ENCODE measurements at regions not wholly inside any gene's neighbourhood (a gene's known extent, or its start where the extent isn't known, plus 50 kb on each side); places are given as distances from the start of the nearest gene placed in this dataset.

GRCh38 chr7:9608560-9608959, 1175.2 kb downstream of the NXPH1 start:
- Histone ChIP-seq H2AFZ (ENCODE audit: low read depth, low read length, poor library complexity, severe bottlenecking) (no peak overlapping the region), H3K9ac (ENCODE audit: low read length) (no peak overlapping the region), H3K9me3 (ENCODE audit: control insufficient read depth in 1 of 2, insufficient read depth in 1 of 2, low read depth in 1 of 2, low read length in 2 of 2) (peaks cover 0 to 4% of the 10 kb centered on the region in 2 experiments; a peak in 1 of 4 replicates), H3K27ac (ENCODE audit: low read depth, low read length) (no peak overlapping the region), H3K79me2 (ENCODE audit: insufficient read depth, low read length) (no peaks in the 10 kb centered on the region), H3K4me1 (ENCODE audit: control insufficient read depth in 1 of 2, insufficient read depth in 2 of 2, low read length in 2 of 2) (no peaks in the 10 kb centered on the region), H3K36me3 (ENCODE audit: control insufficient read depth in 1 of 2, insufficient read depth in 2 of 2, low read length in 2 of 2) (no peaks in the 10 kb centered on the region), H3K27me3 (ENCODE audit: insufficient read depth, low read length) (no peaks in the 10 kb centered on the region), H3K4me3 (replicated peaks in 1 of 2; ENCODE audit: low read depth in 1 of 2, low read length in 2 of 2) (no peak overlapping the region), H4K20me1 (ENCODE audit: insufficient read depth) (no peaks in the 10 kb centered on the region), H3K4me2 (ENCODE audit: low read length) (no peak overlapping the region), H3K9me2 (ENCODE audit: insufficient read depth) (no peaks in the 10 kb centered on the region)
- ChIA-PET POLR2A (no interaction called here), RAD21 (ENCODE audit: low non-redundant PET in 1 of 2, low total read pairs in 2 of 2, uncharacterized antibody in 2 of 2, unreplicated experiment in 2 of 2) (no interaction called here), CTCF (no interaction called here)
- TF ChIP-seq EGR1 (IDR thresholded peaks at IDR 0.05; ENCODE audit: low read depth): no peak
- no peak for TF ChIP-seq EZH2phosphoT487 (IDR thresholded peaks at IDR 0.05; ENCODE audit: borderline replicate concordance)
- no peak for TF ChIP-seq ZBTB33 (IDR thresholded peaks at IDR 0.05; ENCODE audit: extremely low read depth, insufficient replicate concordance, low read length)
- no peak for TF ChIP-seq CBX3 (IDR thresholded peaks at IDR 0.05; ENCODE audit: low read depth)
- TF ChIP-seq ATF3 (IDR thresholded peaks at IDR 0.05): no peak
- TF ChIP-seq SRF (IDR thresholded peaks at IDR 0.05; ENCODE audit: low read depth): no peak
- TF ChIP-seq CEBPB (IDR thresholded peaks at IDR 0.05; ENCODE audit: low read depth): no peak
- no peak for TF ChIP-seq ZNF274 (IDR thresholded peaks at IDR 0.05; ENCODE audit: low read depth, low read length)
- TF ChIP-seq, protein P1, sequence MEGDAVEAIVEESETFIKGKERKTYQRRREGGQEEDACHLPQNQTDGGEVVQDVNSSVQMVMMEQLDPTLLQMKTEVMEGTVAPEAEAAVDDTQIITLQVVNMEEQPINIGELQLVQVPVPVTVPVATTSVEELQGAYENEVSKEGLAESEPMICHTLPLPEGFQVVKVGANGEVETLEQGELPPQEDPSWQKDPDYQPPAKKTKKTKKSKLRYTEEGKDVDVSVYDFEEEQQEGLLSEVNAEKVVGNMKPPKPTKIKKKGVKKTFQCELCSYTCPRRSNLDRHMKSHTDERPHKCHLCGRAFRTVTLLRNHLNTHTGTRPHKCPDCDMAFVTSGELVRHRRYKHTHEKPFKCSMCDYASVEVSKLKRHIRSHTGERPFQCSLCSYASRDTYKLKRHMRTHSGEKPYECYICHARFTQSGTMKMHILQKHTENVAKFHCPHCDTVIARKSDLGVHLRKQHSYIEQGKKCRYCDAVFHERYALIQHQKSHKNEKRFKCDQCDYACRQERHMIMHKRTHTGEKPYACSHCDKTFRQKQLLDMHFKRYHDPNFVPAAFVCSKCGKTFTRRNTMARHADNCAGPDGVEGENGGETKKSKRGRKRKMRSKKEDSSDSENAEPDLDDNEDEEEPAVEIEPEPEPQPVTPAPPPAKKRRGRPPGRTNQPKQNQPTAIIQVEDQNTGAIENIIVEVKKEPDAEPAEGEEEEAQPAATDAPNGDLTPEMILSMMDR (IDR thresholded peaks at IDR 0.05 in 2 of 3, conservative IDR thresholded peaks at IDR 0.05 in 1 of 3; ENCODE audit: borderline replicate concordance in 1 of 3, insufficient read depth in 1 of 3, low read depth in 2 of 3, low read length in 2 of 3): no peak
- TF ChIP-seq RAD21 (IDR thresholded peaks at IDR 0.05; ENCODE audit: low read depth): no peak
- TF ChIP-seq YY1 (IDR thresholded peaks at IDR 0.05; ENCODE audit: extremely low read depth, insufficient replicate concordance, low read depth, low read length): no peak
- no peak for TF ChIP-seq ELF1 (IDR thresholded peaks at IDR 0.05; ENCODE audit: borderline replicate concordance, low read depth)
- TF ChIP-seq, protein P2, sequence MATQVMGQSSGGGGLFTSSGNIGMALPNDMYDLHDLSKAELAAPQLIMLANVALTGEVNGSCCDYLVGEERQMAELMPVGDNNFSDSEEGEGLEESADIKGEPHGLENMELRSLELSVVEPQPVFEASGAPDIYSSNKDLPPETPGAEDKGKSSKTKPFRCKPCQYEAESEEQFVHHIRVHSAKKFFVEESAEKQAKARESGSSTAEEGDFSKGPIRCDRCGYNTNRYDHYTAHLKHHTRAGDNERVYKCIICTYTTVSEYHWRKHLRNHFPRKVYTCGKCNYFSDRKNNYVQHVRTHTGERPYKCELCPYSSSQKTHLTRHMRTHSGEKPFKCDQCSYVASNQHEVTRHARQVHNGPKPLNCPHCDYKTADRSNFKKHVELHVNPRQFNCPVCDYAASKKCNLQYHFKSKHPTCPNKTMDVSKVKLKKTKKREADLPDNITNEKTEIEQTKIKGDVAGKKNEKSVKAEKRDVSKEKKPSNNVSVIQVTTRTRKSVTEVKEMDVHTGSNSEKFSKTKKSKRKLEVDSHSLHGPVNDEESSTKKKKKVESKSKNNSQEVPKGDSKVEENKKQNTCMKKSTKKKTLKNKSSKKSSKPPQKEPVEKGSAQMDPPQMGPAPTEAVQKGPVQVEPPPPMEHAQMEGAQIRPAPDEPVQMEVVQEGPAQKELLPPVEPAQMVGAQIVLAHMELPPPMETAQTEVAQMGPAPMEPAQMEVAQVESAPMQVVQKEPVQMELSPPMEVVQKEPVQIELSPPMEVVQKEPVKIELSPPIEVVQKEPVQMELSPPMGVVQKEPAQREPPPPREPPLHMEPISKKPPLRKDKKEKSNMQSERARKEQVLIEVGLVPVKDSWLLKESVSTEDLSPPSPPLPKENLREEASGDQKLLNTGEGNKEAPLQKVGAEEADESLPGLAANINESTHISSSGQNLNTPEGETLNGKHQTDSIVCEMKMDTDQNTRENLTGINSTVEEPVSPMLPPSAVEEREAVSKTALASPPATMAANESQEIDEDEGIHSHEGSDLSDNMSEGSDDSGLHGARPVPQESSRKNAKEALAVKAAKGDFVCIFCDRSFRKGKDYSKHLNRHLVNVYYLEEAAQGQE (IDR thresholded peaks at IDR 0.05; ENCODE audit: low read depth): no peak
- TF ChIP-seq FOSL1 (IDR thresholded peaks at IDR 0.05; ENCODE audit: low read depth): no peak
- TF ChIP-seq JUND (IDR thresholded peaks at IDR 0.05): no peak
- TF ChIP-seq ZFX (IDR thresholded peaks at IDR 0.05): no peak
- TF ChIP-seq POLR2A (IDR thresholded peaks at IDR 0.05; ENCODE audit: borderline replicate concordance, extremely low read depth, insufficient read depth, insufficient read length): no peak
- ATAC-seq (no peak), DNase-seq (ENCODE audit: low read depth, low spot score) (no peak)
- intact Hi-C loops (cut with micrococcal nuclease): no loop called here
- BruUV-seq (replicated peaks): no TSS peak
